SK-N-SH (cell line): ENCODE measurements at regions not wholly inside any gene's neighbourhood (a gene's known extent, or its start where the extent isn't known, plus 50 kb on each side); places are given as distances from the start of the nearest gene placed in this dataset.
A peak's percentile ranks its signal among the peaks of the same experiment; 100 is the strongest.

Experiments used
- CTCF ChIA-PET: fragments of 300-600, 350-600 bp; formaldehyde crosslinking; extraction: SDS; loops from one replicate; lab custom pipeline; 2021; lab: Yijun Ruan, JAX
- POLR2A ChIA-PET: fragments of 350-600 bp; sonication (Branson Sonifier 250); formaldehyde crosslinking; extraction: SDS; loops from one replicate; lab custom pipeline; 2020; ENCODE audit warnings: antibody characterized with exemption, inconsistent platforms; lab: Yijun Ruan, JAX
- DNase-seq: peaks from one replicate; pipeline ENCODE4 v3.0.0; 2012
- H2AFZ ChIP-seq: fragments of 200-600 bp; sonication (generic); 2 replicates; pipeline ENCODE4 v1.8.1; 2016; ENCODE audit warnings: antibody characterized with exemption, mild to moderate bottlenecking, low read depth
- H3F3A ChIP-seq: fragments of 200-600 bp; sonication (generic); replicated peaks from 2 replicates; pipeline ENCODE3; 2016; ENCODE audit warnings: antibody characterized with exemption, mild to moderate bottlenecking; ENCODE audit not compliant: insufficient read depth
- H3K27ac ChIP-seq, 2 experiments: fragments of 200-500 bp in 1 of 2; fragments of 200-600 bp in 1 of 2; sonication (Bioruptor generic) in 1 of 2; sonication (generic), shearing (Covaris generic) in 1 of 2; 2 replicates each; pipeline versions ENCODE4 v1.5.1 to v1.6.1; 2014 to 2016; ENCODE audit warnings: low read depth in 2 of 2, inconsistent platforms in 1 of 2, low read length in 1 of 2, mild to moderate bottlenecking in 1 of 2, mixed read lengths in 1 of 2
- H3K27me3 ChIP-seq: fragments of 200-600 bp; sonication (generic), shearing (Covaris generic); 2 replicates; pipeline ENCODE4 v1.6.1; 2016; ENCODE audit warnings: mixed run types; ENCODE audit not compliant: insufficient read depth
- H3K36me3 ChIP-seq, 2 experiments: fragments of 200-500 bp in 1 of 2; fragments of 200-600 bp in 1 of 2; sonication (Bioruptor generic) in 1 of 2; sonication (generic) in 1 of 2; replicated peaks in 1 of 2; 2 replicates each; pipeline versions ENCODE3 to v1.5.1; 2014 to 2016; ENCODE audit warnings: low read length in 1 of 2, mild to moderate bottlenecking in 1 of 2; ENCODE audit not compliant: insufficient read depth in 2 of 2, control insufficient read depth in 1 of 2
- H3K4me1 ChIP-seq, 2 experiments: fragments of 200-500 bp in 1 of 2; fragments of 200-600 bp in 1 of 2; sonication (Bioruptor generic) in 1 of 2; sonication (generic), shearing (Covaris generic) in 1 of 2; 2 replicates each; pipeline versions ENCODE4 v1.5.1 to v1.6.1; 2014 to 2016; ENCODE audit warnings: low read depth in 1 of 2, low read length in 1 of 2, mixed run types in 1 of 2; ENCODE audit not compliant: insufficient read depth in 2 of 2, control insufficient read depth in 1 of 2
- H3K4me2 ChIP-seq: fragments of 200-600 bp; sonication (generic), shearing (Covaris generic); 2 replicates; pipeline ENCODE4 v1.6.1; 2017; ENCODE audit warnings: mixed run types
- H3K4me3 ChIP-seq, 2 experiments: fragments of 200-500 bp in 1 of 2; fragments of 200-600 bp in 1 of 2; sonication (Bioruptor generic) in 1 of 2; sonication (generic), shearing (Covaris generic) in 1 of 2; 2 replicates each; pipeline versions ENCODE4 v1.5.1 to v1.8.1; 2014 to 2016; ENCODE audit warnings: low read depth in 2 of 2, inconsistent platforms in 1 of 2, low read length in 1 of 2, mild to moderate bottlenecking in 1 of 2, mixed read lengths in 1 of 2, moderate library complexity in 1 of 2
- H3K79me2 ChIP-seq: fragments of 200-600 bp; sonication (generic); 2 replicates; pipeline ENCODE4 v1.8.1; 2017; ENCODE audit warnings: mild to moderate bottlenecking; ENCODE audit not compliant: insufficient read depth
- H3K9ac ChIP-seq: fragments of 200-600 bp; sonication (generic); 2 replicates; pipeline ENCODE4 v1.6.1; 2017; ENCODE audit warnings: mixed run types
- H3K9me2 ChIP-seq: fragments of 200-600 bp; sonication (generic); 2 replicates; pipeline ENCODE4 v1.6.1; 2017; ENCODE audit warnings: mixed run types
- H3K9me3 ChIP-seq: fragments of 200-600 bp; sonication (generic); 2 replicates; pipeline ENCODE4 v1.6.1; 2017; ENCODE audit warnings: mixed run types, mild to moderate bottlenecking, moderate library complexity
- H4K20me1 ChIP-seq: fragments of 200-600 bp; sonication (generic); 2 replicates; pipeline ENCODE4 v1.6.1; 2017; ENCODE audit warnings: mild to moderate bottlenecking, mixed run types; ENCODE audit not compliant: insufficient read depth
- CHD2 ChIP-seq: fragments of 150-350 bp; IDR thresholded peaks from 2 replicates; pipeline ENCODE4 v1.6.1; 2018; ENCODE audit warnings: low read length; ENCODE audit not compliant: partially characterized antibody
- ELF1 ChIP-seq: IDR thresholded peaks from 2 replicates; pipeline ENCODE4 v1.4.0; 2012
- EP300 ChIP-seq, 2 experiments: IDR thresholded peaks; 2 replicates each; pipeline versions ENCODE4 v1.4.0 to v1.6.1; 2012; ENCODE audit warnings: borderline replicate concordance in 1 of 2, low read depth in 1 of 2, low read length in 1 of 2
- FOSL2 ChIP-seq: IDR thresholded peaks from 2 replicates; pipeline ENCODE4 v1.4.0; 2012; ENCODE audit warnings: low read depth, mild to moderate bottlenecking, moderate library complexity, borderline replicate concordance
- FOXJ3 ChIP-seq: sonication (generic); formaldehyde crosslinking; IDR thresholded peaks from 2 replicates; pipeline ENCODE4 v1.5.1; 2020; ENCODE audit warnings: mild to moderate bottlenecking, missing genetic modification reagents
- FOXM1 ChIP-seq: IDR thresholded peaks from 2 replicates; pipeline ENCODE4 v1.4.0; 2012; ENCODE audit warnings: low read depth, mild to moderate bottlenecking
- GABPA ChIP-seq: IDR thresholded peaks from 2 replicates; pipeline ENCODE4 v1.4.0; 2012; ENCODE audit warnings: low read depth, mild to moderate bottlenecking
- GATA2 ChIP-seq: sonication (generic); formaldehyde crosslinking; IDR thresholded peaks from 2 replicates; pipeline ENCODE4 v1.5.0; 2020; ENCODE audit warnings: mild to moderate bottlenecking, missing genetic modification reagents
- JUND ChIP-seq: IDR thresholded peaks from 2 replicates; pipeline ENCODE4 v1.4.0; 2012
- MEF2A ChIP-seq: IDR thresholded peaks from 2 replicates; pipeline ENCODE4 v1.4.0; 2012; ENCODE audit warnings: low read depth, borderline replicate concordance
- NFIC ChIP-seq: IDR thresholded peaks from 2 replicates; pipeline ENCODE4 v1.4.0; 2012; ENCODE audit warnings: borderline replicate concordance
- NRF1 ChIP-seq: IDR thresholded peaks from 2 replicates; pipeline ENCODE4 v1.6.1; 2012; ENCODE audit warnings: low read depth, mild to moderate bottlenecking, low read length
- PBX3 ChIP-seq: IDR thresholded peaks from 2 replicates; pipeline ENCODE4; 2012
- POLR2AphosphoS5 ChIP-seq: IDR thresholded peaks from 2 replicates; pipeline ENCODE4 v1.6.1; 2012; ENCODE audit warnings: low read depth, low read length
- RAD21 ChIP-seq: IDR thresholded peaks from 2 replicates; pipeline ENCODE4 v1.6.1; 2012; ENCODE audit warnings: mild to moderate bottlenecking, low read length
- RCOR1 ChIP-seq: fragments of 150-350 bp; IDR thresholded peaks from 2 replicates; pipeline ENCODE4 v1.6.1; 2017; ENCODE audit warnings: antibody characterized with exemption, low read length
- RFX5 ChIP-seq: IDR thresholded peaks from 2 replicates; pipeline ENCODE4 v1.6.1; 2012; ENCODE audit warnings: mild to moderate bottlenecking, improper control_type of control experiment, low read length
- RXRA ChIP-seq: IDR thresholded peaks from 2 replicates; pipeline ENCODE4 v1.4.0; 2012; ENCODE audit warnings: low read depth, mild to moderate bottlenecking, borderline replicate concordance
- SIN3A ChIP-seq: IDR thresholded peaks from 2 replicates; pipeline ENCODE4 v1.6.1; 2012; ENCODE audit warnings: low read depth, mild to moderate bottlenecking, low read length, moderate library complexity, borderline replicate concordance
- SMC3 ChIP-seq: IDR thresholded peaks from 2 replicates; pipeline ENCODE4 v1.6.1; 2012; ENCODE audit warnings: low read depth, low read length, improper control_type of control experiment
- TAF1 ChIP-seq: IDR thresholded peaks from 2 replicates; pipeline ENCODE4 v1.6.1; 2012; ENCODE audit warnings: low read depth, mild to moderate bottlenecking, low read length, moderate library complexity, borderline replicate concordance
- YY1 ChIP-seq: IDR thresholded peaks from 2 replicates; pipeline ENCODE4 v1.4.0; 2012; ENCODE audit warnings: low read depth, mild to moderate bottlenecking
- ZBTB33 ChIP-seq: IDR thresholded peaks from 2 replicates; pipeline ENCODE4 v1.4.0; 2012; ENCODE audit warnings: low read depth, borderline replicate concordance
- WGBS: methylation state at CpG from one replicate; pipeline ENCODE4 v1.1.6; 2017; ENCODE audit warnings: low lambda C conversion rate; 5-methylcytosine and 5-hydroxymethylcytosine counted together
- TF ChIP-seq, protein P1 (sequence below): IDR thresholded peaks from 2 replicates; pipeline ENCODE4 v1.4.0; 2012; ENCODE audit warnings: low read depth
- TF ChIP-seq, protein P2 (sequence below): IDR thresholded peaks from 2 replicates; pipeline ENCODE4 v1.6.1; 2012; ENCODE audit warnings: mild to moderate bottlenecking, low read depth, low read length, moderate library complexity
- TF ChIP-seq, protein P3 (sequence below): fragments of 200-600 bp; sonication (generic); IDR thresholded peaks from 2 replicates; pipeline ENCODE4 v1.6.1; 2017; ENCODE audit warnings: antibody characterized with exemption, mild to moderate bottlenecking, moderate library complexity

DNA sequence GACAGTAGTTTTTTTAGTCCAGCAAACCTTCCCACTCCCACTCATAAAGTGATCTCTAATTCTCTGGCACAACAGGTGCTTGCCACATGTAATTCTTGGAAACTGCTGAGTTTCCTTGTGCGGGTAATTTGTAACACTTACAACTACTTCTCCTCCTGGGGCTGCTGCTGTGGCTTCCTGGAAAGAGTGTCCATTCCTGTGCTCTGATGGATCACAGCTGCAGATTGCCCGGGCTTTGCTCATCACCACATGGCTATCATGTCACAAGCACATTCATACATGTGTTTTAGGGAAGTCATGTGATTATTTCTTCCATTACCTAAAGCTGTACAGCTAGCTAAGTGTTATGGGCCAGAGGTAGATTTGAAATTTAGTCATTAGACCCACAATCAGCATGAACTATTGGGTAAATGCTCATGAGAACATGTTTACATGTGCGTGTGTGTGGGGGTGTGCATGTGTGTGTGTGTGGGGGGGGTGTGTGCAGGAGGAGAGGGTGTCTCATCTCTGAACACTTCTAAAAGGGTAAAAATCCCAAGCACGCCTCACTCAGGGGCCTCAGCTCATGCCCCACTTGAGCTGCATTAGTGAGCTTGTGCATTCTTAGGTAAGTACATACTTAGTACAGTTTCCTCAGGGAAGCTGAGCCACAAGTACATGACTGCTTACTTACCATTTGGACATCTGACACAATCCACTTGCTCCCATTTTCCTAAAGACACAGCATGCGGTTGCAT lies 118.1 kb upstream of the CCDC112 start:
- no peak overlapping the region for H3K4me3 ChIP-seq
- 0 out of 4 replicates have a peak overlapping the region, but pooled peaks of 1 of the 2 experiments have one; percentile 6 for H3K27ac ChIP-seq
- CTCF ChIA-PET = no interaction called here
- no peak overlapping the region for H2AFZ ChIP-seq
- no peaks in the 10 kb centered on the region for H3F3A ChIP-seq
- POLR2A ChIA-PET = no interaction called here
- H3K36me3 ChIP-seq = no peaks in the 10 kb centered on the region
- H3K79me2 ChIP-seq = no peaks in the 10 kb centered on the region
- DNase-seq = no peak
- no peaks in the 10 kb centered on the region for H3K27me3 ChIP-seq
- peaks cover 5 to 7% of the 10 kb centered on the region in 2 experiments; a peak in 2 of 4 replicates for H3K4me1 ChIP-seq
- WGBS = 60% methylated on average over 5 of the region's 5 CpGs
- no peaks in the 10 kb centered on the region for H3K9me2 ChIP-seq
- peak overlapping the region; percentile 15; the same call in 1 of the 2 replicates for H3K4me2 ChIP-seq
- no peaks in the 10 kb centered on the region for H3K9me3 ChIP-seq
- no peaks in the 10 kb centered on the region for H4K20me1 ChIP-seq
- H3K9ac ChIP-seq = no peak overlapping the region
- TF ChIP-seq, protein P1, sequence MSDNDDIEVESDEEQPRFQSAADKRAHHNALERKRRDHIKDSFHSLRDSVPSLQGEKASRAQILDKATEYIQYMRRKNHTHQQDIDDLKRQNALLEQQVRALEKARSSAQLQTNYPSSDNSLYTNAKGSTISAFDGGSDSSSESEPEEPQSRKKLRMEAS = peak; percentile 64; the same call in 1 of the 2 replicates
- TF ChIP-seq FOXJ3 (CRISPR knock-in tag) (no peak), ZBTB33 (0 out of 2 replicates have a peak, but pooled peaks have one; percentile 20), MEF2A (no peak), ELF1 (no peak), RFX5 (no peak), JUND (peak; percentile 56; the same call in 1 of the 2 replicates), SMC3 (no peak), CHD2 (no peak), FOXM1 (no peak), FOSL2 (peak; percentile 71), POLR2AphosphoS5 (peak; percentile 79), RXRA (no peak), GABPA (no peak), RCOR1 (no peak), PBX3 (peak; percentile 74), SIN3A (no peak), RAD21 (no peak), GATA2 (no peak), YY1 (no peak), NFIC (peak; percentile 57; the same call in 1 of the 2 replicates), EP300 (IDR thresholded peaks at IDR 0.05; ENCODE audit: borderline replicate concordance in 1 of 2, low read depth in 1 of 2, low read length in 1 of 2) (peak in 1 of 2 experiments; percentile 75; a peak in 1 of 4 replicates), NRF1 (no peak), TAF1 (no peak)
- TF ChIP-seq, protein P2, sequence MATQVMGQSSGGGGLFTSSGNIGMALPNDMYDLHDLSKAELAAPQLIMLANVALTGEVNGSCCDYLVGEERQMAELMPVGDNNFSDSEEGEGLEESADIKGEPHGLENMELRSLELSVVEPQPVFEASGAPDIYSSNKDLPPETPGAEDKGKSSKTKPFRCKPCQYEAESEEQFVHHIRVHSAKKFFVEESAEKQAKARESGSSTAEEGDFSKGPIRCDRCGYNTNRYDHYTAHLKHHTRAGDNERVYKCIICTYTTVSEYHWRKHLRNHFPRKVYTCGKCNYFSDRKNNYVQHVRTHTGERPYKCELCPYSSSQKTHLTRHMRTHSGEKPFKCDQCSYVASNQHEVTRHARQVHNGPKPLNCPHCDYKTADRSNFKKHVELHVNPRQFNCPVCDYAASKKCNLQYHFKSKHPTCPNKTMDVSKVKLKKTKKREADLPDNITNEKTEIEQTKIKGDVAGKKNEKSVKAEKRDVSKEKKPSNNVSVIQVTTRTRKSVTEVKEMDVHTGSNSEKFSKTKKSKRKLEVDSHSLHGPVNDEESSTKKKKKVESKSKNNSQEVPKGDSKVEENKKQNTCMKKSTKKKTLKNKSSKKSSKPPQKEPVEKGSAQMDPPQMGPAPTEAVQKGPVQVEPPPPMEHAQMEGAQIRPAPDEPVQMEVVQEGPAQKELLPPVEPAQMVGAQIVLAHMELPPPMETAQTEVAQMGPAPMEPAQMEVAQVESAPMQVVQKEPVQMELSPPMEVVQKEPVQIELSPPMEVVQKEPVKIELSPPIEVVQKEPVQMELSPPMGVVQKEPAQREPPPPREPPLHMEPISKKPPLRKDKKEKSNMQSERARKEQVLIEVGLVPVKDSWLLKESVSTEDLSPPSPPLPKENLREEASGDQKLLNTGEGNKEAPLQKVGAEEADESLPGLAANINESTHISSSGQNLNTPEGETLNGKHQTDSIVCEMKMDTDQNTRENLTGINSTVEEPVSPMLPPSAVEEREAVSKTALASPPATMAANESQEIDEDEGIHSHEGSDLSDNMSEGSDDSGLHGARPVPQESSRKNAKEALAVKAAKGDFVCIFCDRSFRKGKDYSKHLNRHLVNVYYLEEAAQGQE = peak; percentile 47; the same call in 1 of the 2 replicates
- TF ChIP-seq, protein P3, sequence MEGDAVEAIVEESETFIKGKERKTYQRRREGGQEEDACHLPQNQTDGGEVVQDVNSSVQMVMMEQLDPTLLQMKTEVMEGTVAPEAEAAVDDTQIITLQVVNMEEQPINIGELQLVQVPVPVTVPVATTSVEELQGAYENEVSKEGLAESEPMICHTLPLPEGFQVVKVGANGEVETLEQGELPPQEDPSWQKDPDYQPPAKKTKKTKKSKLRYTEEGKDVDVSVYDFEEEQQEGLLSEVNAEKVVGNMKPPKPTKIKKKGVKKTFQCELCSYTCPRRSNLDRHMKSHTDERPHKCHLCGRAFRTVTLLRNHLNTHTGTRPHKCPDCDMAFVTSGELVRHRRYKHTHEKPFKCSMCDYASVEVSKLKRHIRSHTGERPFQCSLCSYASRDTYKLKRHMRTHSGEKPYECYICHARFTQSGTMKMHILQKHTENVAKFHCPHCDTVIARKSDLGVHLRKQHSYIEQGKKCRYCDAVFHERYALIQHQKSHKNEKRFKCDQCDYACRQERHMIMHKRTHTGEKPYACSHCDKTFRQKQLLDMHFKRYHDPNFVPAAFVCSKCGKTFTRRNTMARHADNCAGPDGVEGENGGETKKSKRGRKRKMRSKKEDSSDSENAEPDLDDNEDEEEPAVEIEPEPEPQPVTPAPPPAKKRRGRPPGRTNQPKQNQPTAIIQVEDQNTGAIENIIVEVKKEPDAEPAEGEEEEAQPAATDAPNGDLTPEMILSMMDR = no peak
